ENCODE measurements at regions not wholly inside any gene's neighbourhood (a gene's known extent, or its start where the extent isn't known, plus 50 kb on each side); places are given as distances from the start of the nearest gene placed in this dataset.

- dilution Hi-C loops (cut with HindIII; ENCODE audit: low sequenced_read_pairs, unreplicated experiment) (no loop called here), in situ Hi-C loops (cut with MboI; ENCODE audit: low sequenced_read_pairs) (no loop called here), intact Hi-C loops (cut with micrococcal nuclease) (no loop called here)
- Histone ChIP-seq H4K20me1 (ENCODE audit: insufficient read depth, low read length) (no peaks in the 10 kb centered on the region), H3K27ac (ENCODE audit: insufficient read depth, low read length) (no peak overlapping the region), H3K27me3 (ENCODE audit: control insufficient read depth, insufficient read depth, low read length) (no peaks in the 10 kb centered on the region), H3K9me1 (ENCODE audit: insufficient read depth, low read length) (no peaks in the 10 kb centered on the region), H3K9ac (ENCODE audit: low read depth, low read length) (no peak overlapping the region), H2BK120ac (ENCODE audit: low read depth, low read length) (no peak overlapping the region), H3K4me2 (ENCODE audit: low read depth, low read length) (no peak overlapping the region), H4K5ac (ENCODE audit: low read depth, low read length) (no peak overlapping the region), H2AK5ac (ENCODE audit: low read depth, low read length) (no peak overlapping the region), H2BK20ac (ENCODE audit: low read depth, low read length) (no peak overlapping the region), H2AFZ (replicated peaks; ENCODE audit: low read length, poor library complexity) (no peak overlapping the region), H3K18ac (ENCODE audit: low read depth, low read length) (no peak overlapping the region), H3K23ac (ENCODE audit: low read depth, low read length) (no peak overlapping the region), H3K4me1 (ENCODE audit: control insufficient read depth, insufficient read depth, low read length) (no peaks in the 10 kb centered on the region), H3K56ac (ENCODE audit: extremely low read depth, insufficient read depth, low read length) (no peak overlapping the region), H3K79me1 (ENCODE audit: low read depth in 1 of 2, low read length in 2 of 2) (no peaks in the 10 kb centered on the region), H2BK5ac (ENCODE audit: low read depth, low read length, poor library complexity, severe bottlenecking) (no peak overlapping the region), H3K36me3 (ENCODE audit: control insufficient read depth, insufficient read depth, low read length) (no peaks in the 10 kb centered on the region), H3K9me3 (ENCODE audit: control insufficient read depth, insufficient read depth, low read length) (peaks cover 5% of the 10 kb centered on the region), H3K4me3 (ENCODE audit: insufficient read depth, low read depth, low read length) (no peak overlapping the region), H2AK9ac (replicated peaks; ENCODE audit: low read depth, low read length, poor library complexity) (no peak overlapping the region), H3K4ac (ENCODE audit: low read depth, low read length) (no peak overlapping the region), H4K91ac (ENCODE audit: insufficient read depth, low read depth, low read length) (no peak overlapping the region), H3K14ac (replicated peaks; ENCODE audit: low read depth, low read length) (no peak overlapping the region), H2BK15ac (ENCODE audit: low read depth, low read length) (no peak overlapping the region), H4K8ac (ENCODE audit: low read depth in 2 of 2, low read length in 2 of 2) (no peak overlapping the region)
- ATAC-seq (ENCODE audit: low read depth), result no peak
- WGBS, 2 experiments (ENCODE audit: extremely low coverage in 2 of 2, insufficient read length in 1 of 2), result no CpG with 5 or more reads among the region's 3 CpGs
- CTCF ChIA-PET, result no interaction called here
- POLR2A ChIA-PET (ENCODE audit: unreplicated experiment), result no interaction called here
- DNase-seq, result no peak
- TF ChIP-seq RCOR1 (IDR thresholded peaks at IDR 0.05; ENCODE audit: insufficient replicate concordance, low read length) (no peak), BHLHE40 (IDR thresholded peaks at IDR 0.05; ENCODE audit: low read depth, low read length) (no peak), NFE2L2 (IDR thresholded peaks at IDR 0.05; ENCODE audit: low read depth, low read length) (no peak), RFX5 (IDR thresholded peaks at IDR 0.05; ENCODE audit: low read depth, low read length) (no peak), MAFK (IDR thresholded peaks at IDR 0.05; ENCODE audit: low read depth, low read length) (no peak), MAZ (IDR thresholded peaks at IDR 0.05; ENCODE audit: borderline replicate concordance, low read depth, low read length) (no peak), POLR2A (IDR thresholded peaks at IDR 0.05; ENCODE audit: low read depth, low read length) (no peak)
- TF ChIP-seq, protein P1, sequence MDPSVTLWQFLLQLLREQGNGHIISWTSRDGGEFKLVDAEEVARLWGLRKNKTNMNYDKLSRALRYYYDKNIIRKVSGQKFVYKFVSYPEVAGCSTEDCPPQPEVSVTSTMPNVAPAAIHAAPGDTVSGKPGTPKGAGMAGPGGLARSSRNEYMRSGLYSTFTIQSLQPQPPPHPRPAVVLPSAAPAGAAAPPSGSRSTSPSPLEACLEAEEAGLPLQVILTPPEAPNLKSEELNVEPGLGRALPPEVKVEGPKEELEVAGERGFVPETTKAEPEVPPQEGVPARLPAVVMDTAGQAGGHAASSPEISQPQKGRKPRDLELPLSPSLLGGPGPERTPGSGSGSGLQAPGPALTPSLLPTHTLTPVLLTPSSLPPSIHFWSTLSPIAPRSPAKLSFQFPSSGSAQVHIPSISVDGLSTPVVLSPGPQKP (IDR thresholded peaks at IDR 0.05; ENCODE audit: borderline replicate concordance, low read depth, low read length), result no peak
- no TSS peak for BruUV-seq (replicated peaks)
Measured at GRCh38 chr14:43981135-43981768, 525.8 kb downstream of the FSCB start.
